OCI-LY3 (cell line): ENCODE measurements at regions not wholly inside any gene's neighbourhood (a gene's known extent, or its start where the extent isn't known, plus 50 kb on each side); places are given as distances from the start of the nearest gene placed in this dataset.

Experiments used
- H2AFZ ChIP-seq: fragments of 200-600, 300-600 bp; shearing (Covaris generic); 2 replicates; pipeline ENCODE4 v1.6.0; 2014; ENCODE audit warnings: antibody characterized with exemption, low read depth, low read length
- H3K27ac ChIP-seq: fragments of 200-600, 300-600 bp; sonication (generic); 2 replicates; pipeline ENCODE4 v1.5.1; 2014; ENCODE audit warnings: mild to moderate bottlenecking, low read length, moderate library complexity, mixed read lengths
- H3K27me3 ChIP-seq: fragments of 200-600, 300-600 bp; sonication (generic); 2 replicates; pipeline ENCODE4 v1.6.1; 2014; ENCODE audit warnings: low read depth, low read length, mixed read lengths
- H3K36me3 ChIP-seq: fragments of 200-600, 300-600 bp; sonication (generic); replicated peaks from 2 replicates; pipeline ENCODE3; 2014; ENCODE audit warnings: low read depth, low read length, mixed read lengths
- H3K4me1 ChIP-seq: fragments of 300-600, 200-600 bp; sonication (generic); 2 replicates; pipeline ENCODE4 v1.6.1; 2014; ENCODE audit warnings: low read length, mixed read lengths
- H3K4me2 ChIP-seq: fragments of 200-600, 300-600 bp; sonication (generic); 2 replicates; pipeline ENCODE4 v1.6.1; 2014; ENCODE audit warnings: low read length, mixed read lengths
- H3K4me3 ChIP-seq: fragments of 300-600, 200-600 bp; sonication (generic); 2 replicates; pipeline ENCODE4 v1.5.1; 2014; ENCODE audit warnings: antibody characterized with exemption, mild to moderate bottlenecking, low read length, moderate library complexity
- H3K79me2 ChIP-seq: fragments of 300-600, 200-600 bp; shearing (Covaris generic); 2 replicates; pipeline ENCODE4 v1.6.1; 2014; ENCODE audit warnings: mild to moderate bottlenecking, low read length, mixed read lengths
- H3K9ac ChIP-seq: fragments of 300-600, 200-600 bp; shearing (Covaris generic); 2 replicates; pipeline ENCODE4 v1.6.0; 2014; ENCODE audit warnings: mild to moderate bottlenecking, low read length, moderate library complexity
- H3K9me3 ChIP-seq: fragments of 200-600, 300-600 bp; shearing (Covaris generic); 2 replicates; pipeline ENCODE4 v1.6.1; 2014; ENCODE audit warnings: low read length, mixed read lengths; ENCODE audit not compliant: insufficient read depth
- H4K20me1 ChIP-seq: fragments of 200-600, 300-600 bp; sonication (generic); 2 replicates; pipeline ENCODE4 v1.6.1; 2016; ENCODE audit warnings: low read length, mixed read lengths; ENCODE audit not compliant: insufficient read depth
- EZH2phosphoT487 ChIP-seq: fragments of 200-600 bp; shearing (Covaris generic); IDR thresholded peaks from 2 replicates; pipeline ENCODE4 v1.6.1; 2018; ENCODE audit warnings: antibody characterized with exemption, mixed run types, low read depth
- TF ChIP-seq, protein P1 (sequence below): fragments of 200-600, 300-600 bp; sonication (generic); IDR thresholded peaks from 2 replicates; pipeline ENCODE4 v1.5.1; 2014; ENCODE audit warnings: antibody characterized with exemption, low read length, low read depth

DNA sequence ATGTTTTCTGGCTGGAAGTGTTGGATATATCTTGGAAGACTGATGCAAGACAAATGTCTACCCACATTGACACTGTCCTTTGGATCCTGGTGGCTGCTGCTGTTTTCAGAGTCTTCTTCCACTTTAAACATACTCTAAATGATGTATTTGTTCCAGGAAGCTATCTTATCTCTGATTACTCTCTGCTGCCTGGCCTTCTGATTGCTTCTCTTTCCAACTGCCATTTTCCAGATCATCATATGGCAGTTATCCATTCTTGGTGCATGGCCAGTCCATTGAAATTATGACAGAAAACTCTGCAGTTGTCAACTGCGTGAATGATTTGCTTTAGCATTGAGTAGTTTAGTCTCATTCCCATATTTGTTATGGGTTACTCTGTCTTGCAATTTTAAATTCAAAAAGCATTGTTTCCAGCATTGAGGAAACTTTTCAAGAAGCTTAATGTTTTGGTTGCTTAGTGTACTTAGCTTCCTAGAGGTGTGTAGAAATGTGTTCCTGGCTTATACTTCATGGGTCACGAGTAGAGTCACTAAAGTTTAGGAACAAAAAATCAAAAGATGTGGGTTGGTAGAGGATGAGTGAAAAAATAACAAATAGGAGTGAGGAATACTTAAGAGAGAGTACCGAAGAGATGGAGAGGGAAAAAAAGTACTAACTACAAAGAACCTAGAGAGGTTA lies 268.3 kb upstream of the MTPN start:
- H3K4me2 ChIP-seq, result no peak overlapping the region

DNA sequence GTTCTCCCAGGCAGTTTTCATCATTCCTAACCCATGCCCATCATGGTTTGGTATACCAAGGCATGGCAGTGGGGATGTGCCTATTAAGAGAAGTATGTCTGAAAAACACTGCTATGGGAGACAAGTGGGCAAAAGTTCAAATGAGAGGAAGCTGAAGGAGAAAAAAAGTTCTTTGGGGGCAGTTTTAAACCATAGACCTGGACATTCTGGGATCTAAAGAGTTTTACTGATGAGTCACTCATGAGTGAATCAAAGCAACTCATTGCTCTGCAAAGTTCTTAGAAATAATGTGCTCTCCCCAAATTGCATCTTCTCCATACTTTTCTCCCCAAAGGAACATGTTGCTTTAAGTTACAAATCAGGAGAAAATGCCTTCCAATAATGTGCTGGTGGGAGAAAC lies 256.9 kb upstream of the MTPN start:
- no peak overlapping the region for H3K4me2 ChIP-seq

More for the DNA sequence above, 268.3 kb upstream of the MTPN start:
- Histone ChIP-seq H3K27me3 (no peaks in the 10 kb centered on the region), H3K36me3 (no peaks in the 10 kb centered on the region), H2AFZ (no peak overlapping the region), H3K4me1 (no peaks in the 10 kb centered on the region), H3K79me2 (no peaks in the 10 kb centered on the region), H3K9me3 (no peaks in the 10 kb centered on the region), H3K9ac (no peak overlapping the region), H3K27ac (no peak overlapping the region), H3K4me3 (no peak overlapping the region), H4K20me1 (no peaks in the 10 kb centered on the region)
- TF ChIP-seq, protein P1, sequence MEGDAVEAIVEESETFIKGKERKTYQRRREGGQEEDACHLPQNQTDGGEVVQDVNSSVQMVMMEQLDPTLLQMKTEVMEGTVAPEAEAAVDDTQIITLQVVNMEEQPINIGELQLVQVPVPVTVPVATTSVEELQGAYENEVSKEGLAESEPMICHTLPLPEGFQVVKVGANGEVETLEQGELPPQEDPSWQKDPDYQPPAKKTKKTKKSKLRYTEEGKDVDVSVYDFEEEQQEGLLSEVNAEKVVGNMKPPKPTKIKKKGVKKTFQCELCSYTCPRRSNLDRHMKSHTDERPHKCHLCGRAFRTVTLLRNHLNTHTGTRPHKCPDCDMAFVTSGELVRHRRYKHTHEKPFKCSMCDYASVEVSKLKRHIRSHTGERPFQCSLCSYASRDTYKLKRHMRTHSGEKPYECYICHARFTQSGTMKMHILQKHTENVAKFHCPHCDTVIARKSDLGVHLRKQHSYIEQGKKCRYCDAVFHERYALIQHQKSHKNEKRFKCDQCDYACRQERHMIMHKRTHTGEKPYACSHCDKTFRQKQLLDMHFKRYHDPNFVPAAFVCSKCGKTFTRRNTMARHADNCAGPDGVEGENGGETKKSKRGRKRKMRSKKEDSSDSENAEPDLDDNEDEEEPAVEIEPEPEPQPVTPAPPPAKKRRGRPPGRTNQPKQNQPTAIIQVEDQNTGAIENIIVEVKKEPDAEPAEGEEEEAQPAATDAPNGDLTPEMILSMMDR, result no peak
- no peak for TF ChIP-seq EZH2phosphoT487

DNA sequence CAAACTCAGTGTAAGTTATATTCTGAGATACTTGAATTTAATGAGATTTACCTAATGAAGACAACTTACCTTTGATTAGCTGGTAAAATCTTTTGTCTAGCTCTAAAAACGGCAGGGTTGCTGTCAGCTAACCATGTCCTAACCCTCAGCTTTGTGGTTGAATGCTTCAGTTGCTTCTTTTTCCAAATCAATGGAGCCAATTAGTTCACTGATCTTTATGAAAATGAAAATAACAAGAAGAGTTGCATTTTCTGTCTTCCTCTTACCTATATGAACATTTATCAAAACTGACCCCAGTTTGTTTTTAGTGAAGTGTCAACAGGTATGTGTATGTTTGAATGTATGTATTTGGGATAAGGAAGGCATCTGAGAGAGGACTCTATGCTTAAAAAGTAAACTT lies 253.1 kb upstream of the MTPN start:
- Histone ChIP-seq H3K9me3 (0 out of 2 replicates have a peak, but pooled peaks cover 2% of the 10 kb centered on the region), H3K4me2 (no peak overlapping the region), H3K36me3 (no peaks in the 10 kb centered on the region), H3K79me2 (no peaks in the 10 kb centered on the region), H3K4me1 (no peaks in the 10 kb centered on the region), H3K27me3 (no peaks in the 10 kb centered on the region), H3K9ac (no peak overlapping the region), H3K27ac (no peak overlapping the region), H4K20me1 (no peaks in the 10 kb centered on the region), H2AFZ (no peak overlapping the region), H3K4me3 (no peak overlapping the region)
- TF ChIP-seq, protein P1, result no peak
- TF ChIP-seq EZH2phosphoT487, result no peak

More for the DNA sequence above, 256.9 kb upstream of the MTPN start:
- no peak overlapping the region for H3K4me3 ChIP-seq
- no peak overlapping the region for H3K9ac ChIP-seq
- no peaks in the 10 kb centered on the region for H3K27me3 ChIP-seq
- no peak overlapping the region for H3K27ac ChIP-seq
- H2AFZ ChIP-seq, result no peak overlapping the region
- no peaks in the 10 kb centered on the region for H3K36me3 ChIP-seq
- H3K79me2 ChIP-seq, result no peaks in the 10 kb centered on the region
- H3K4me1 ChIP-seq, result no peaks in the 10 kb centered on the region
- no peaks in the 10 kb centered on the region for H4K20me1 ChIP-seq
- 0 out of 2 replicates have a peak, but pooled peaks cover 2% of the 10 kb centered on the region for H3K9me3 ChIP-seq
- TF ChIP-seq, protein P1, result no peak
- TF ChIP-seq EZH2phosphoT487, result no peak

DNA sequence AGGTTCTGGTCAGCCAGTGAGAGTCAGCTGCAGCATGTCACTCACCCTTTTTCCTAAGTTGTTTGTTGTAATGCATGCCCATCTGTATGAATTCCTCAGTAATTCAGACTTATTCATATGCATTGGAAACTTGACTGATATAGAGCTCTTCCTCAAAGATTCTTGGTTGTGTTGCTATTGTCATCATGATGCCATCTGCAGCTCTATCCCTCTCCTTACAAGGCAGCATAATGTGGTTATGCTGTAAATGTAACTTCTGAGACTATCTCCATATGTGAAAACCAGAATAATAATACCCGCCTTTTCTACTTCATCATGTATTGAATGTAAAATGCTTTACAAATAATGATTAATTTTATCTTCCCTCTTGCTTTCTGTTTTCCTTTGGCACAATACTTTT lies 252.6 kb upstream of the MTPN start:
- Histone ChIP-seq H2AFZ (no peak overlapping the region), H3K27me3 (no peaks in the 10 kb centered on the region), H3K4me2 (no peak overlapping the region), H3K36me3 (no peaks in the 10 kb centered on the region), H3K4me1 (no peaks in the 10 kb centered on the region), H3K9me3 (0 out of 2 replicates have a peak, but pooled peaks cover 2% of the 10 kb centered on the region), H3K27ac (no peak overlapping the region), H3K9ac (no peak overlapping the region), H3K4me3 (no peak overlapping the region), H4K20me1 (no peaks in the 10 kb centered on the region), H3K79me2 (no peaks in the 10 kb centered on the region)
- TF ChIP-seq EZH2phosphoT487, result no peak
- TF ChIP-seq, protein P1, result no peak
